ENCODE measurements at regions not wholly inside any gene's neighbourhood (a gene's known extent, or its start where the extent isn't known, plus 50 kb on each side); places are given as distances from the start of the nearest gene placed in this dataset.

DNA sequence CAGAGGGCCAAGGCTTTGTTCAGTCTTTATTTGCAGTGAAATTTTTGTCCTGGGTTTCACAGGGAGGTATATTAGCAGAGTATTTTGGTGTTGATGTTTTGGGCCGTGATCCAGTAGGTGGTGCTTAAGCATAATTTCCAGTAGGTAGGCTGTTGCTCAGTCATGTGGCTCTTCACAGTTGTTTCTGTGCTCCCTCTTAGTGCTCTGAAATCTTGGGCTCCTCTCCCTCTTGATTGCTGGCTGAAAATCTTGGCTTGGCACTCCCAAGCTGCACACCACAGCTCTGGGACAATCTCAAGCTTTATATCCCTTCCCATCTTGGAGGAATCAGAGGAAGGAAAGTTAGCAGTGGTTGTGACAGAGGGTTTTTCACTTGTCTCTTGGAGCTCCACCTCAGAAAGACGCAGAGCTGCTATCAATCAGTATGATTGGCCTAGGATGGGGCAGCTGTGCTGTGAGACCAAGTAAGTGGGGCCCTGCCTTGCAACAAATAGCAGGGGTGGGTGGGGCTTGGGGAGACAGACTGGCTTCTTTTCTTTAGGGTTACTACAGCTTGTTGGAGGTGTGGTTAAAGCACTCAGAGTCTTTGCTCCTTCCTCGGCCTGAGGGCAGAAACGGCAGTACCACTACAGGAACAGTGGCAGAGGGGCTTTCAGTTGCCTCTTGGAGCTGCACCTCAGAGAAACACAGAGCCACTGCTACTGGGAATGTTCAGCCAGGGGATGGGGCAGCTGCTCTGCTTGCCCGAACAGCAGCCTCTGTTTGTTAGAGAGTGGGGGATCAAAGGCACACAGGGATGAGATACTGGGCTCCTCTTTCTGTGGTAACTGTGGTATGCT is 627.0 kb downstream of the SI start (continued):
- TF ChIP-seq, protein P1, sequence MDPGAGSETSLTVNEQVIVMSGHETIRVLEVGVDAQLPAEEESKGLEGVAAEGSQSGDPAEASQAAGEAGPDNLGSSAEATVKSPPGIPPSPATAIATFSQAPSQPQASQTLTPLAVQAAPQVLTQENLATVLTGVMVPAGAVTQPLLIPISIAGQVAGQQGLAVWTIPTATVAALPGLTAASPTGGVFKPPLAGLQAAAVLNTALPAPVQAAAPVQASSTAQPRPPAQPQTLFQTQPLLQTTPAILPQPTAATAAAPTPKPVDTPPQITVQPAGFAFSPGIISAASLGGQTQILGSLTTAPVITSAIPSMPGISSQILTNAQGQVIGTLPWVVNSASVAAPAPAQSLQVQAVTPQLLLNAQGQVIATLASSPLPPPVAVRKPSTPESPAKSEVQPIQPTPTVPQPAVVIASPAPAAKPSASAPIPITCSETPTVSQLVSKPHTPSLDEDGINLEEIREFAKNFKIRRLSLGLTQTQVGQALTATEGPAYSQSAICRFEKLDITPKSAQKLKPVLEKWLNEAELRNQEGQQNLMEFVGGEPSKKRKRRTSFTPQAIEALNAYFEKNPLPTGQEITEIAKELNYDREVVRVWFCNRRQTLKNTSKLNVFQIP (CRISPR knock-in tag; IDR thresholded peaks at IDR 0.05; ENCODE audit: borderline replicate concordance, low read depth): no peak
- TF ChIP-seq, protein P2, sequence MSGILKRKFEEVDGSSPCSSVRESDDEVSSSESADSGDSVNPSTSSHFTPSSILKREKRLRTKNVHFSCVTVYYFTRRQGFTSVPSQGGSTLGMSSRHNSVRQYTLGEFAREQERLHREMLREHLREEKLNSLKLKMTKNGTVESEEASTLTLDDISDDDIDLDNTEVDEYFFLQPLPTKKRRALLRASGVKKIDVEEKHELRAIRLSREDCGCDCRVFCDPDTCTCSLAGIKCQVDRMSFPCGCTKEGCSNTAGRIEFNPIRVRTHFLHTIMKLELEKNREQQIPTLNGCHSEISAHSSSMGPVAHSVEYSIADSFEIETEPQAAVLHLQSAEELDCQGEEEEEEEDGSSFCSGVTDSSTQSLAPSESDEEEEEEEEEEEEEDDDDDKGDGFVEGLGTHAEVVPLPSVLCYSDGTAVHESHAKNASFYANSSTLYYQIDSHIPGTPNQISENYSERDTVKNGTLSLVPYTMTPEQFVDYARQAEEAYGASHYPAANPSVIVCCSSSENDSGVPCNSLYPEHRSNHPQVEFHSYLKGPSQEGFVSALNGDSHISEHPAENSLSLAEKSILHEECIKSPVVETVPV (CRISPR knock-in tag; IDR thresholded peaks at IDR 0.05): no peak
- TF ChIP-seq ZFP3 (CRISPR knock-in tag; IDR thresholded peaks at IDR 0.05) (no peak), ZC3H10 (CRISPR knock-in tag; IDR thresholded peaks at IDR 0.05) (no peak), PPARA (CRISPR knock-in tag; IDR thresholded peaks at IDR 0.05; ENCODE audit: borderline replicate concordance) (no peak), ZNF70 (CRISPR knock-in tag; IDR thresholded peaks at IDR 0.05) (no peak), SNAI2 (CRISPR knock-in tag; IDR thresholded peaks at IDR 0.05) (no peak), TOX (CRISPR knock-in tag; IDR thresholded peaks at IDR 0.05; ENCODE audit: borderline replicate concordance) (no peak), CSDC2 (CRISPR knock-in tag; IDR thresholded peaks at IDR 0.05) (no peak), RARB (CRISPR knock-in tag; IDR thresholded peaks at IDR 0.05) (no peak), TCF4 (CRISPR knock-in tag; IDR thresholded peaks at IDR 0.05; ENCODE audit: borderline replicate concordance) (no peak), ESRRG (CRISPR knock-in tag; IDR thresholded peaks at IDR 0.05) (no peak), OSR1 (CRISPR knock-in tag; IDR thresholded peaks at IDR 0.05) (no peak), GLIS3 (CRISPR knock-in tag; IDR thresholded peaks at IDR 0.05) (no peak)

DNA sequence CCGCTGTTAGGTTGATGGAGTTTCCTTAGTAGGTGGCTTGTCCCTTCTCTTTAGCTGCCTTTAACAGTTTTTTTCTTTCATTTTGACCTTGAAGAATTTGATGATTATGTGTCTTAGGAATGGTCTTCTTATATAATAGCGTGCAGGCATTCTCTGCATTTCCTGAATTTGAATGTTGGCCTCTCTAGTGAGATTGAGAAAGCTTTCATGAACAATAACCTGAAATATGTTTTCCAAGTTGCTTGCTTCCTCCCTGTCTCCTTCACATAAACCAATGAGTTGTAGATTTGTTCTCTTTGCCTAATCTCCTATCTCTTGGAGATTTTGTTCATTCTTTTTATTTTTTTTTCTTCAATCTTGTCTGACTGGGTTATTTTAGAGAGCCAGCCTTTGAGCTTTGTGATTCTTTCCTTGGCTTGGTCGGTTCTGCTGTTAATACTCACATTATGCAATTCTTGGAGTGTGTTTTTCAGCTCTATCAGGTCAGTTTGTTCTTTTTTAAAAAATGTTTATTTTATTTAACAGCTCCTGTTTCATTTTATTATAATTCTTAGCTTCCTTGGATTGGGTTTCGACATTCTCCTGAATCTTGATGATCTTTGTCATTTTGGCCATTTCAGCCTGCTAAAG is 627.9 kb downstream of the SI start:
- no peak for ATAC-seq
- TF ChIP-seq ZC3H10 (CRISPR knock-in tag; IDR thresholded peaks at IDR 0.05) (no peak), BACH2 (CRISPR knock-in tag; IDR thresholded peaks at IDR 0.05; ENCODE audit: borderline replicate concordance) (no peak), ZFP30 (CRISPR knock-in tag; IDR thresholded peaks at IDR 0.05) (no peak), TCF4 (CRISPR knock-in tag; IDR thresholded peaks at IDR 0.05; ENCODE audit: borderline replicate concordance) (no peak), ZFP3 (CRISPR knock-in tag; IDR thresholded peaks at IDR 0.05) (no peak), RARB (CRISPR knock-in tag; IDR thresholded peaks at IDR 0.05) (no peak), ISL1 (CRISPR knock-in tag; IDR thresholded peaks at IDR 0.05) (no peak), ZNF70 (CRISPR knock-in tag; IDR thresholded peaks at IDR 0.05) (no peak), ESRRG (CRISPR knock-in tag; IDR thresholded peaks at IDR 0.05) (no peak), GLIS3 (CRISPR knock-in tag; IDR thresholded peaks at IDR 0.05) (no peak), TOX (CRISPR knock-in tag; IDR thresholded peaks at IDR 0.05; ENCODE audit: borderline replicate concordance) (no peak), ZNF565 (CRISPR knock-in tag; conservative IDR thresholded peaks at IDR 0.05; ENCODE audit: low read depth) (no peak), ZNF8 (CRISPR knock-in tag; IDR thresholded peaks at IDR 0.05) (no peak), PPARA (CRISPR knock-in tag; IDR thresholded peaks at IDR 0.05; ENCODE audit: borderline replicate concordance) (no peak)
- TF ChIP-seq, protein P1 (CRISPR knock-in tag; IDR thresholded peaks at IDR 0.05; ENCODE audit: borderline replicate concordance, low read depth): no peak
- TF ChIP-seq, protein P3, sequence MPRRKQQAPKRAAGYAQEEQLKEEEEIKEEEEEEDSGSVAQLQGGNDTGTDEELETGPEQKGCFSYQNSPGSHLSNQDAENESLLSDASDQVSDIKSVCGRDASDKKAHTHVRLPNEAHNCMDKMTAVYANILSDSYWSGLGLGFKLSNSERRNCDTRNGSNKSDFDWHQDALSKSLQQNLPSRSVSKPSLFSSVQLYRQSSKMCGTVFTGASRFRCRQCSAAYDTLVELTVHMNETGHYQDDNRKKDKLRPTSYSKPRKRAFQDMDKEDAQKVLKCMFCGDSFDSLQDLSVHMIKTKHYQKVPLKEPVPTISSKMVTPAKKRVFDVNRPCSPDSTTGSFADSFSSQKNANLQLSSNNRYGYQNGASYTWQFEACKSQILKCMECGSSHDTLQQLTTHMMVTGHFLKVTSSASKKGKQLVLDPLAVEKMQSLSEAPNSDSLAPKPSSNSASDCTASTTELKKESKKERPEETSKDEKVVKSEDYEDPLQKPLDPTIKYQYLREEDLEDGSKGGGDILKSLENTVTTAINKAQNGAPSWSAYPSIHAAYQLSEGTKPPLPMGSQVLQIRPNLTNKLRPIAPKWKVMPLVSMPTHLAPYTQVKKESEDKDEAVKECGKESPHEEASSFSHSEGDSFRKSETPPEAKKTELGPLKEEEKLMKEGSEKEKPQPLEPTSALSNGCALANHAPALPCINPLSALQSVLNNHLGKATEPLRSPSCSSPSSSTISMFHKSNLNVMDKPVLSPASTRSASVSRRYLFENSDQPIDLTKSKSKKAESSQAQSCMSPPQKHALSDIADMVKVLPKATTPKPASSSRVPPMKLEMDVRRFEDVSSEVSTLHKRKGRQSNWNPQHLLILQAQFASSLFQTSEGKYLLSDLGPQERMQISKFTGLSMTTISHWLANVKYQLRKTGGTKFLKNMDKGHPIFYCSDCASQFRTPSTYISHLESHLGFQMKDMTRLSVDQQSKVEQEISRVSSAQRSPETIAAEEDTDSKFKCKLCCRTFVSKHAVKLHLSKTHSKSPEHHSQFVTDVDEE (CRISPR knock-in tag; IDR thresholded peaks at IDR 0.05): no peak

DNA sequence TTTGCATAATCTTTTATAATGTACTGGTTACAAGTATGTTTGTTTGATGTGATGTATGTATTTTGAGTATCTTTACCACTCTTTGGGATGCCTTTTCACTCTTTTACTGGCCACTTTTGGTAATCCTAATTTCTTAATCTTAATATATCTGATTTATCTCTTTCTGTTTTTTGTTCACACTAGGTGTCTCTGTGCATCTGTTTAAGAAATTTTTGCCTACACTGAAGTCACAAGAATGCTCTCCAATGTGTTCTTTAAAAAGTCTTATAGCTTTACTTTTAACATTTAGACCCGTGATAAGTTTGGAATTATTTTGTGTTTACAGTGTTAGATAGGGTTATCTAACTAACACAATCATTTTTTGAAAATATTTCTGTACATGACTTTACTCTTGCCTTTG is 659.1 kb downstream of the SI start:
- no peak for ATAC-seq
- no peak for TF ChIP-seq TOX (CRISPR knock-in tag; IDR thresholded peaks at IDR 0.05; ENCODE audit: borderline replicate concordance)
